Tibial nerve (tissue), 4 donors: ENCODE measurements at regions not wholly inside any gene's neighbourhood (a gene's known extent, or its start where the extent isn't known, plus 50 kb on each side); places are given as distances from the start of the nearest gene placed in this dataset.
"Not testable (repeated sequence)": the region's sequence is repeated elsewhere in the genome, so short reads cannot be mapped to it uniquely, and the experiment has no call there.

Experiments used
- DNase-seq, 2 donors: peaks; one replicate each; pipeline ENCODE4 v3.0.0-alpha.2; 2019; ENCODE audit warnings: low spot score in 2 of 2
- H3K27ac ChIP-seq, 4 donors: fragments of 200-600 bp; sonication (generic) in 3 of 4; one replicate each; pipeline ENCODE4 v1.5.1; 2017 to 2019; ENCODE audit warnings: mild to moderate bottlenecking in 1 of 4
- H3K27me3 ChIP-seq, 2 donors: fragments of 200-600 bp; sonication (generic) in 1 of 2; one replicate each; pipeline versions ENCODE4 v1.5.1 to v1.6.0; 2017 to 2019
- H3K36me3 ChIP-seq, 3 donors: fragments of 200-600 bp; sonication (generic); one replicate each; pipeline ENCODE4 v1.5.1; 2018 to 2019
- H3K4me1 ChIP-seq, 4 donors: fragments of 200-600 bp; sonication (generic) in 3 of 4; one replicate each; pipeline ENCODE4 v1.5.1; 2017 to 2019
- H3K4me3 ChIP-seq, 4 donors: fragments of 200-600 bp; sonication (generic) in 3 of 4; one replicate each; pipeline ENCODE4 v1.5.1; 2017 to 2019; ENCODE audit warnings: mild to moderate bottlenecking in 1 of 4, moderate library complexity in 1 of 4
- H3K9me3 ChIP-seq, 4 donors: fragments of 200-600 bp; sonication (generic) in 3 of 4; one replicate each; pipeline ENCODE4 v1.5.1; 2017 to 2019
- EP300 ChIP-seq, 2 donors: sonication (generic); formaldehyde crosslinking; IDR thresholded peaks; one replicate each; pipeline ENCODE4 v1.6.1; 2017; ENCODE audit warnings: antibody characterized with exemption in 2 of 2, mild to moderate bottlenecking in 1 of 2
- POLR2A ChIP-seq, 2 donors: fragments of 450-650 bp; IDR thresholded peaks; one replicate each; pipeline ENCODE4 v1.6.1; 2017; ENCODE audit warnings: antibody characterized with exemption in 2 of 2, mild to moderate bottlenecking in 2 of 2, moderate library complexity in 2 of 2
- WGBS, 2 donors: methylation state at CpG; one replicate each; pipeline ENCODE4 v1.1.5; 2018; 5-methylcytosine and 5-hydroxymethylcytosine counted together
- TF ChIP-seq, protein P1 (sequence below), 5 experiments: fragments of 200-600 bp in 3 of 5; fragments of 450-650 bp in 2 of 5; sonication (generic) in 3 of 5; IDR thresholded peaks; one replicate each; pipeline ENCODE4 v1.5.1; 2016 to 2019; ENCODE audit warnings: antibody characterized with exemption in 5 of 5, mild to moderate bottlenecking in 3 of 5, moderate library complexity in 2 of 5

GRCh38 chr14:59018978-59019377, 169.5 kb upstream of the DAAM1 start:
- DNase-seq: no peak
- H3K4me1 ChIP-seq: no peaks in the 10 kb centered on the region
- 74 to 89% methylated on average over 2 to 3 of the region's 3 CpGs for WGBS, 2 donors

DNA sequence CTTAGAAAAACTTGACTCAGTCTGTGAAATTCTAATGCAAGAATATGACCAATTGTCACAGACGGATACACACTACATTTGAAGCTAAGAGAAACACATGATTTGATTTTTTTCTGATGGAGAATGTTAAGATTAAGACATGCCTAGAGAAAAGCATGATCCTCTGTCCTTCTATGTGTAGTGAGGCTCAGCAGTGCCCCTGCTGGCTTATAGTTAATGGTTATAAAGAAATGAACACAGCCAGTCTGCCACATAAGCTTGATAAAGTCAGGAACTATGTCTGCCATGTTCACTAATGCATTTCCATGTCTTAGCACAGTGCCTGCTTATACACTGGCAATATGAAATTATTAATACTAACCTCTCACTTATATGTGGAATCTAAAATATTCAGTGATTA, 168.1 kb upstream of the DAAM1 start:
- no peaks in the 10 kb centered on the region for H3K27me3 ChIP-seq
- no peaks in the 10 kb centered on the region for H3K9me3 ChIP-seq
- no peaks in the 10 kb centered on the region for H3K36me3 ChIP-seq
- DNase-seq: peak in 1 of 2 donors; percentile 31
- no peak overlapping the region for H3K4me3 ChIP-seq
- TF ChIP-seq EP300 (IDR thresholded peaks at IDR 0.05): no peak
- TF ChIP-seq, protein P1, sequence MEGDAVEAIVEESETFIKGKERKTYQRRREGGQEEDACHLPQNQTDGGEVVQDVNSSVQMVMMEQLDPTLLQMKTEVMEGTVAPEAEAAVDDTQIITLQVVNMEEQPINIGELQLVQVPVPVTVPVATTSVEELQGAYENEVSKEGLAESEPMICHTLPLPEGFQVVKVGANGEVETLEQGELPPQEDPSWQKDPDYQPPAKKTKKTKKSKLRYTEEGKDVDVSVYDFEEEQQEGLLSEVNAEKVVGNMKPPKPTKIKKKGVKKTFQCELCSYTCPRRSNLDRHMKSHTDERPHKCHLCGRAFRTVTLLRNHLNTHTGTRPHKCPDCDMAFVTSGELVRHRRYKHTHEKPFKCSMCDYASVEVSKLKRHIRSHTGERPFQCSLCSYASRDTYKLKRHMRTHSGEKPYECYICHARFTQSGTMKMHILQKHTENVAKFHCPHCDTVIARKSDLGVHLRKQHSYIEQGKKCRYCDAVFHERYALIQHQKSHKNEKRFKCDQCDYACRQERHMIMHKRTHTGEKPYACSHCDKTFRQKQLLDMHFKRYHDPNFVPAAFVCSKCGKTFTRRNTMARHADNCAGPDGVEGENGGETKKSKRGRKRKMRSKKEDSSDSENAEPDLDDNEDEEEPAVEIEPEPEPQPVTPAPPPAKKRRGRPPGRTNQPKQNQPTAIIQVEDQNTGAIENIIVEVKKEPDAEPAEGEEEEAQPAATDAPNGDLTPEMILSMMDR (IDR thresholded peaks at IDR 0.05): peak in 1 of 5 experiments; percentile 20
- WGBS, 2 donors: 83 to 94% methylated on average over 1 of the region's 1 CpG
- H3K27ac ChIP-seq: no peak overlapping the region
- no peaks in the 10 kb centered on the region for H3K4me1 ChIP-seq

More at GRCh38 chr14:59018978-59019377, 169.5 kb upstream of the DAAM1 start:
- TF ChIP-seq EP300 (IDR thresholded peaks at IDR 0.05): no peak
- TF ChIP-seq, protein P1 (IDR thresholded peaks at IDR 0.05): no peak
- TF ChIP-seq POLR2A (IDR thresholded peaks at IDR 0.05): no peak
- Histone ChIP-seq H3K27ac (no peak overlapping the region), H3K27me3 (no peaks in the 10 kb centered on the region), H3K9me3 (peaks cover 0 to 1% (median 0%) of the 10 kb centered on the region in 4 donors), H3K36me3 (no peaks in the 10 kb centered on the region), H3K4me3 (no peak overlapping the region)

- Histone ChIP-seq H3K9me3 (no peaks in the 10 kb centered on the region), H3K4me3 (no peak overlapping the region), H3K4me1 (no peaks in the 10 kb centered on the region), H3K36me3 (no peaks in the 10 kb centered on the region), H3K27me3 (no peaks in the 10 kb centered on the region), H3K27ac (no peak overlapping the region)
- TF ChIP-seq, protein P1 (IDR thresholded peaks at IDR 0.05): no peak
- TF ChIP-seq POLR2A (IDR thresholded peaks at IDR 0.05): no peak
- TF ChIP-seq EP300 (IDR thresholded peaks at IDR 0.05): no peak
- DNase-seq: no peak
- WGBS, 2 donors: 76 to 86% methylated on average over 4 of the region's 4 CpGs
Measured at GRCh38 chr14:59022144-59022543, 166.3 kb upstream of the DAAM1 start.

GRCh38 chr14:59026081-59026480, 162.4 kb upstream of the DAAM1 start:
- no peak overlapping the region for H3K4me3 ChIP-seq
- H3K9me3 ChIP-seq: no peaks in the 10 kb centered on the region
- H3K27ac ChIP-seq: no peak overlapping the region
- DNase-seq: no peak
- 79 to 86% methylated on average over 2 of the region's 2 CpGs for WGBS, 2 donors
- TF ChIP-seq EP300 (IDR thresholded peaks at IDR 0.05) (no peak), POLR2A (IDR thresholded peaks at IDR 0.05) (no peak)
- TF ChIP-seq, protein P1 (IDR thresholded peaks at IDR 0.05): no peak
- peaks cover 0 to 9% (median 3%) of the 10 kb centered on the region in 4 donors for H3K4me1 ChIP-seq
- H3K36me3 ChIP-seq: no peaks in the 10 kb centered on the region
- no peaks in the 10 kb centered on the region for H3K27me3 ChIP-seq

DNA sequence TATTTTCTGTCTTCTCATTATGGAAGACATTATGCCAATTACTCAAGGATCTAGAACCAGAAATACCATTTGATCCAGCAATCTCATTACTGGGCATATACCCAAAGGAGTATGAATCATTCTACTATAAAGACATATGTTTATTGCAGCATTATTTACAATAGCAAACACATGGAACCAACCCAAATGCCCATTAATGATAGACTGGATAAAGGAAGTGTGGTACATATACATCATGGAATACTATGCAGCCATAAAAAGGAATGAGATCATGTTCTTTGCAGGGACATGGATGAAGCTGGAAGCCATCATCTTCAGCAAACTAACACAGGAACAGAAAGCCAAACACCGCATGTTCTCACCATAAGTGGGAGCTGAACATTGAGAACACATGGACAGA, 161.8 kb upstream of the DAAM1 start:
- DNase-seq, H3K27me3 ChIP-seq, H3K9me3 ChIP-seq, H3K36me3 ChIP-seq, H3K4me1 ChIP-seq, H3K4me3 ChIP-seq, H3K27ac ChIP-seq: not testable (repeated sequence)
- WGBS, 2 donors: 97 to 100% methylated on average over 1 of the region's 1 CpG
